CD4-positive, alpha-beta T cell treated with Interleukin-21 for 1 hour (primary cell): ENCODE measurements at regions not wholly inside any gene's neighbourhood (a gene's known extent, or its start where the extent isn't known, plus 50 kb on each side); places are given as distances from the start of the nearest gene placed in this dataset.
"Not testable (repeated sequence)": the region's sequence is repeated elsewhere in the genome, so short reads cannot be mapped to it uniquely, and the experiment has no call there.

Experiments
- DNase-seq: peaks from one replicate; pipeline ENCODE4 v3.0.0-alpha.2; 2020

- DNase-seq = no peak
Measured at GRCh38 chr4:132384709-132385108, 764.4 kb upstream of the PCDH10 start.

DNA sequence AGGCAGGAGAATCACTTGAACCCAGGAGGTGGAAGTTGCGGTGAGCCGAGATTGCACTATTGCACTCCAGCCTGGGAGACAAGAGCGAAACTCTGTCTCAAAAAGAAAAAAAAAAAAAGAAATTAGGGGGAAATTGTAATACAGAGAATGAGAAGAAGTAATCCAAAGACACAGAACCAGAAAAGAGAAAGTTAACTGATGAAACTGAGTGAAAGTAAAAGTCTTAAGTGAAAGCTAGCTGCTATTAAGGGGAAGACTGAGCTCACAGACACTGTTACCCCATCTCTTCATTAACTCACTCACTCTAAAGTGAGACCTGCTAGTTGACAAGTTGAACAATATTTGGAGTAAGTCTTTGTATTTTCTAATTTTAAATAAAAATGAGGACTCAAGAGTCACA, 763.0 kb upstream of the PCDH10 start:
- no peak for DNase-seq

DNA sequence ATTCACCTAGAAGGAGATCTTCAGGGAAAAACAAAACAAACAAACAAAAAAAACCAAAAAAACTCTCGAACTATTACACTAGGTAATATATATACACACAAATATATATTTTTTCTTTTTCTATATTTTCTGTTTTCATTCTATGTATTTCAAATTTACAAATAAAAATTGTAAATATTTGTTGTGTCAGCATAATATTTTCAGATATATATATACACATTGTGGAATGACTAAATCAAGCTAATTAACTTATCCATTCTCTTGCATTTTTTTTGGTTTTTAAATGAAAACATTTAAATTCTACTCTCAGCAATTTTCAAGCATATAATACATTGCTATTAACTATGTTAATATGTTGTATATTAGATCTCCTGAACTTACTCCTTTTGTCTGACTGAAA, 762.0 kb upstream of the PCDH10 start:
- no peak for DNase-seq

DNA sequence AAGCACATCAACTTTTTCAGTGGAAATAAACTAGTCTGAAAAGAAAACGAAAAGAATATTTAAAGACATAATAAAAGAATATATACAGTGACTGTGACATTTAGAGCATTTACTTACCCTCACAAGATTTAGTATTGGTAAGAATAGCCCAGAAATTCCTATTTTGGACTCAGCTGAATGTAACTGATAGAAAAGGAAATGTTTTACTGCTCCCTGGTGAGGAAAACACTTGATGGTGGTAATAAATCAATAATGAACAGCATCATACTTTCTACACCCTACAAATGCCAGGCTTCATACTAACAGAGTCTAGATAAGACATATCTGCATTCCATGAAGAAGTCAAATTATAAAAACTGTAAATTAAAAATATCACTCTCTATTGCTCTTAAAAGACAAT, 753.5 kb upstream of the PCDH10 start:
- no peak for DNase-seq

DNA sequence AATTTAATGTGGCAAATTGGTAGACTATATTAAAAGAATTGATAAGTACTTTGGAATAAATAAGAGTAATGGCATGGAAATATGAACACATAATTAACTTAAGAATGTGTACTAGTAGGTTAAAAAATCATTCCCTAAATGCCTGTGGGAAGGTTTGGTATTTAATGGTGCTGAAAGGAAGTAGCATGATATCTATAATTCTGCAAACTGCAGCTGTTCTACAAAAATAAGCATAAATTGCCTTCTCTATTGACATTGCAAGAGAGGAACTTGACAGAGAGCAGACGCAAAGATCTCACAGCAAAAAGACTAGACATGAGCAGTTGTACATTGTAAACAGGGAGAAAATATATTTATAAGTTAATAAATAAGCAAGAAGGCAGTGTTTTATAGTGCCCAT, 752.5 kb upstream of the PCDH10 start:
- no peak for DNase-seq

DNA sequence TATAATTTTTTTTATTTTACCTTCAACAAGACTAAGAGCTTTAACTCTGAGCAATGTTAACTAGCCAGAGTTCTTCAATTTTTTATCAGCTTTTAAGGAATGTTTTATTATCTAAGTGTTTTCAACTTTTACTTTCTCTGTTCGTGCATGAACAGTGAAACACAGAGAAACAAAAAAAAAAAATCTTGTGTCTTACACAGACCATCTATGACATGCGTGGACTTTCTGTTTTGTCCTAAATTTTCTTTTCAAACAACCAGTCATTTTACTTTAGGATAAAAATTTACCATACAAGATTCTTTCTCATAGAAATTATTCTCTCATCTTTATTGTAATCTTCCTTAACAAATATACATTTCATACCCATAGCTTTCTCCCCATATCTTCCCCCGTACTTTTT, 731.9 kb upstream of the PCDH10 start:
- no peak for DNase-seq

DNA sequence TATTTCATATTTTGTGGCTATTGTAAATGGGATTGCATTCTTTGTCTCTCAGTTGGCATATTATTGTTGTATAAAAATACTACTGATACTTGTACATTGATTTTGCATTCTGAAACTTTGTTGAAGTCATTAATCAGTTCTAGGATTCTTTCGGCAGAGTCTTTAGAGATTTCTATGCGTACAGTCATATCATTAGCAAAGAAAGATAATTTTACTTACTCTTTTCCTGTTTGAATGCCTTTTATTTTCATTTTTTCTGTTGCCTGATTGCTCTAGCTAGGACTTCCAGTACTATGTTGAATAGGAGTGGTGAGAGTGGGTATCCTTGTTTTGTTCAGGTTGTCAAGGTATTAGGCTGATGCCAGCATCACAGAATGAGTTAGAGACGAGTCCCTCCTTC, 722.0 kb upstream of the PCDH10 start:
- DNase-seq = no peak

- DNase-seq = no peak
Measured at GRCh38 chr4:132437117-132437516, 712.0 kb upstream of the PCDH10 start.

DNA sequence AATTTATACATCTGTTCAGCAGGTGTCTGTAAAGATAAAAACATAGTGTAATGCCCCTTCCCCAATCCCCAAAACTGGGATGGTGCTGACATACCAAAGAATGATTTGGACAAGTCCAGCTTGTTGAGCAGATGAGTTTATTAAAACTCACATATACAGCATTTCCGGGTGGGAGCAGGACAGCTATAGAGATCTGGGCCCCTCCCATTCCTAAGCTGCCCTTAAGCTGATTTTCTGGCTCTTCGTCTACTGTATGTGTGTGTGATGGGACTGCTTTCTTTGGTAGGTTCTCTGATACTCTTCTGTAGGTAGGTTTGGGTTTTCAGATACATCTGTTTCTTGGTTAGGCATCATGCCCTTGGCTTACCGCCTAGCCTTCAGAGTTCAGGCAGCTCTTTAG, 703.7 kb upstream of the PCDH10 start:
- DNase-seq = no peak

GRCh38 chr4:132457987-132458386, 691.1 kb upstream of the PCDH10 start:
- DNase-seq = not testable (repeated sequence)

DNA sequence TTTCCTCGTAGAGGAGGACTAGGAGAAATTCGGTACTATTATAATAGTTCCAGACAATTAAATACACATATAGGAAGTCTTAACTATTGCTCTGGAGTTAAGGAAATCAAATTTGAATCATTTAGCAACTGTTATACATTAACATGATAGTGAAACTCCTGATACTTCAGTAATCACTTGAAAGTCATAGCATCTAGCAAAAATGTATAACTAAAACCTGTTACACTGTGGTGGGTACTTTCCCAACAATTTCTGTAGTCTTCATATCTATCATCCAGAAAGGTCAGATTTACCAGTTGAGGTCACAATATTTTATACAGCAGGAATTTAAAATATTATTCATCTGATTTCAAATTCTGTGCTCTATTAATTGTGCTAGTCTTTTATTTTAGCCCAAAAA, 669.6 kb upstream of the PCDH10 start:
- DNase-seq = no peak

- DNase-seq = no peak
Measured at GRCh38 chr4:132488555-132488954, 660.5 kb upstream of the PCDH10 start.

GRCh38 chr4:132493476-132493875, 655.6 kb upstream of the PCDH10 start:
- DNase-seq = no peak

DNA sequence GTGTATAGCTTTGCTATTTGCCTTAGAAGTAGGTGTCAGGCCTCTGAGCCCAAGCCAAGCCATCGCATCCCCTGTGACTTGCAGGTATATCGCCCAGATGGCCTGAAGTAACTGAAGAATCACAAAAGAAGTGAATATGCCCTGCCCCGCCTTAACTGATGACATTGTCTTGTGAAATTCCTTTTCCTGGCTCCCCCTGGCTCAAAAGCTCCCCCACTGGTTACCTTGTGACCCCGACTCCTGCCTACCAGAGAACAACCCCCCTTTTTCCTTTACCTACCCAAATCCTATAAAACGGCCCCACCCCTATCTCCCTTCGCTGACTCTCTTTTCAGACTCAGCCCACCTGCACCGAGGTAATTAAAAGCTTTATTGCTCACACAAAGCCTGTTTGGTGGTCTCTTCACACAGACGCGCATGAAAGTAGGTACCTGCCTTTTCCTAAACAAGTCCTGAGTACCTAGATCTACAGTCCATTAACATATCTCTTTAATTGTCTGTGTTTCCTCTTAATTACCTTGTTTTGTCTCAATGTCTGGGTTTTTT, 653.8 kb upstream of the PCDH10 start:
- not testable (repeated sequence) for DNase-seq

GRCh38 chr4:132498215-132498614, 650.9 kb upstream of the PCDH10 start:
- DNase-seq = no peak

DNA sequence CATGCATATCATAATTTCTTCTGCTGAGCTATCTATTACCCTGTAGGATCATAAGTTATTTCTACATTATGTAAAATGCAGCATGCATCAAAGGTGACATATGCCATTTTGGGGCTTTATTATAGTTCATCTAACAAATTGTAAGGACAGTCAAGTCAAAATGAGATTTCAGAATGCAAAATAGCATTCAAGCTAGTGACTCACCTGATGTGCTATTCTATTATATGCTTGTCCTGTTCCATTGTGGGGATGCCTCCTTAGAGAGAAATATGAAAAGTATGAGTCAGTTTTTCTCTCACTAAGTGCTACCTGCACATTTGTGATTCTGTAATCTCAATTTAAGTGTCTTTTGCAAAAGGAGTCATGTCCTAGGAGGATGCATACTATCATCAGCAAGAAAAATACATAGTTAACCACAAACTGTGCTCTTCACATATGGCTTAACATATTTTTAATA, 647.0 kb upstream of the PCDH10 start:
- DNase-seq = no peak

- DNase-seq = no peak
Measured at GRCh38 chr4:132504438-132504837, 644.7 kb upstream of the PCDH10 start.

DNA sequence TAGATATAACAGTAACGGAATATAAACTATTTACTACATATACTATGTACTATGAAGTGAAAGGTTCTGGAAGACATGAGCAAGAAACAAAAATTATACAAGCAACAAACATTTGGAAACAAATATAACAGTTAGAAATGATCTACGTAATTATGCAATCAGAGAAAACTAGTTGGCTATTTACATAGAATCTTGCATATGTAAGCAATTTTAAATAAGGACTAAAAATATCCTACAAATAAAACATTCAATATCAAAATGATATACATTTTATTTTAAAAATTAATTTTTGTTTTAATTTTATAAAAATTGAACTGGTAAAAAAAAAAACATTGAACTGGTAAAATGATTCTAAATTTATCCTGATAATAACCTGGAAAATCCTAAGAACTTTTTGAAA, 642.5 kb upstream of the PCDH10 start:
- DNase-seq = no peak

DNA sequence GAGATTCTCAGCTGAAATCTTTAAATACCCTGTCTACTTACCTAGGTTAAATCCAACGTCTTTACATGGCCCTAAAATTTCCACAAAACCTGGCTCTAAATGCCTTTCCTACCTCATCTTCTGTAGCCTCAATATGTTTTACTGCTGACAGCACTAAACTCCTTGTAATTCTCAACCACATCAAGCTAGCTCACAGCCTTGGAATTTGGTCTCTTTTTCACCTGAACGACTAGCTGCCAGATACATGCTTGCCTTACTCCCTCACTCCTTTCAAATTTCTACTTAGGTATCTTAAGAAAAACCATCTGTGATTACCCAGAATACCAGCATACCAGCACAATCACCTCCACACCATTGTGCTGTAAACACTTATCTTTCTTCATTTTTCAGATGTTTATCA, 635.6 kb upstream of the PCDH10 start:
- DNase-seq = no peak

- no peak for DNase-seq
Measured at GRCh38 chr4:132526652-132527051, 622.4 kb upstream of the PCDH10 start.

DNA sequence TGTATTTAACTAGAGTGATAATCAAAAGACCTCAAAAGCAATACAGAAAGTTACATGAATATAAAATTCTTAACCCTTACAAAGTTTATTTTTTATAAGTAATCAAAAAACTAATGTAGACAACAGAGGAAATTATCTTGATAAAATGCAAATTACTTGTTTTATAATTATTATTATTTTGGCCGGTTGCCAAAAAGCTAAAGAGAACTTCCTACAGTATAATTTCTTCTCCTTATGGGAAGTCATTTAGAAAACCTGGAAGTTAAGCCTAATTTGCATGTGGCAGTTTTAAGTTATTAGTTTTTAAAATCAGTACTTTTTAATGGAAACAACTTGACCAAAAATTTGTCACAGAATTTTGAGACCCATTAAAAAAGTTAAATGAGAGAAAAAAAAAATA, 621.3 kb upstream of the PCDH10 start:
- DNase-seq = no peak

DNA sequence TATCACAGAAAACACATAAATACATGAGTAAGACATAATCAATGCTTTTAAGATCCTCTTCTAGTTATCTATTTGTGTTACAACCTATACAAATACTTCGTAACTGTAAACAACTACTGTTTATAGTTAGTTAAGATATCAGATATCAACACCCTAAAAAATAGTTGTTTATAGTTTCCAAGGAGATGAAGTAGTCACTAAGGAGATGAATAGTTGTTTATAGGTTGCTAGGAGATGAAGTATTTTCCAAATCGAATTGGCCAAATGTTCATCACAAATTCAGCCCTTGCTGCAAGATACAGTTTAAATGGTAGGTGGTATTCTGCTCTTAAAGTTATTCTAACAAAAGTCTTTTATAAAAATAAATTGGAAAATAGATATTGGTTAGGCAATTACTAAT, 618.2 kb upstream of the PCDH10 start:
- no peak for DNase-seq

DNA sequence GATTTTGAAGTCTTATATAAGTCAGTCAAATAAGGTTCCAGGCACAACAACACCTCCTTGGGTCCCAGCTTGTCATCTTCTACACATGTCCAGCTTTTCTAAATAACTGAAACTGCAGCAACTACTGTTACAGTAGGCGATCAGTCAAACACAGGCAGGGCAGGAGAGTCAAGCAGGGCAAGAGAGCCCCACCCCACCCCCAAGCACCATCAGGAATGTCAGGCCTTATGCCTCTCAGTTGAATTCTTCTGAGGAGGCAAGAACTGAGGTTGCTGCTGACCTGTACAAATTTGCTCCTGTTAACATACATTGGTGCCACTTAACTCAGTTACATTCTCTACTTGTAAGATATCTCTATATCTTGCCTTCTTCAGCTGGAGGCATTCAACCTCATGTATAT, 608.8 kb upstream of the PCDH10 start:
- DNase-seq = no peak

GRCh38 chr4:132540797-132541196, 608.3 kb upstream of the PCDH10 start:
- DNase-seq = no peak

GRCh38 chr4:132542228-132542627, 606.9 kb upstream of the PCDH10 start:
- DNase-seq = no peak

GRCh38 chr4:132548463-132548862, 600.6 kb upstream of the PCDH10 start:
- DNase-seq = no peak
